Ovary (tissue), 3 donors: ENCODE measurements at regions not wholly inside any gene's neighbourhood (a gene's known extent, or its start where the extent isn't known, plus 50 kb on each side); places are given as distances from the start of the nearest gene placed in this dataset.
"Not testable (repeated sequence)": the region's sequence is repeated elsewhere in the genome, so short reads cannot be mapped to it uniquely, and the experiment has no call there.

Experiments
- CTCF ChIP-seq, 3 donors: fragments of 450-650 bp in 2 of 3; fragments of 200-600 bp in 1 of 3; IDR thresholded peaks; one replicate each; pipeline versions ENCODE4 v1.5.1 to v1.8.0; 2016 to 2022; ENCODE audit warnings: antibody characterized with exemption in 3 of 3, mild to moderate bottlenecking in 1 of 3
- EP300 ChIP-seq: sonication (generic); formaldehyde crosslinking; IDR thresholded peaks from one replicate; pipeline ENCODE4 v1.6.1; 2017; ENCODE audit warnings: antibody characterized with exemption
- POLR2A ChIP-seq: fragments of 450-650 bp; IDR thresholded peaks from one replicate; pipeline ENCODE4 v1.6.1; 2017; ENCODE audit warnings: antibody characterized with exemption, mild to moderate bottlenecking, moderate library complexity
- donor health status: DM: no; HTN: no; CAD: no.

GRCh38 chr16:31601737-31602384 is 74.2 kb downstream of the AHSP start:
- TF ChIP-seq EP300; CTCF (IDR thresholded peaks at IDR 0.05); POLR2A: not testable (repeated sequence)
